ENCODE measurements at regions not wholly inside any gene's neighbourhood (a gene's known extent, or its start where the extent isn't known, plus 50 kb on each side); places are given as distances from the start of the nearest gene placed in this dataset.

DNA sequence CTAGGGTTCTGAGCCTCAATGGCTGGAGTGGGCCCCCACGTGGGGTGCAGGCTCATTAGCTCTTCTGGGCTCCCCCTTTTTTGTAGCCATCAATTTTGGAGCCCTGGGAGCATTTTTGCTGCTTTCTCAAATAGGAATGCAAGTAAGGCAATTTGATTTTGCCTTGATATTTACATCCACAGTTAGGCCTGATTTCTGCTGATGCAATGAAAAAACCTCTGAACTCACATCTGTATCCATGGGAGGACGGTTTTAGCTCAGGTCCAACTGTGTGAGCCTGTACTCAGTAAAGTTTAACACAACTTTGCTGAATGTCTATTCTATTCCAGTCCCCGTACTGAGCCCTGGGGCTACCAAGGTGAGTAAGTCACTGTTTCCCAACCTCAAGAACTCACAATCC, 425.0 kb downstream of the HAPSTR1 start (continued):
- TF ChIP-seq MYBL2 (CRISPR knock-in tag; IDR thresholded peaks at IDR 0.05) (no peak), OVOL2 (CRISPR knock-in tag; IDR thresholded peaks at IDR 0.05; ENCODE audit: borderline replicate concordance) (no peak), ZNF121 (CRISPR knock-in tag; IDR thresholded peaks at IDR 0.05) (no peak), USF2 (CRISPR knock-in tag; IDR thresholded peaks at IDR 0.05) (no peak)

DNA sequence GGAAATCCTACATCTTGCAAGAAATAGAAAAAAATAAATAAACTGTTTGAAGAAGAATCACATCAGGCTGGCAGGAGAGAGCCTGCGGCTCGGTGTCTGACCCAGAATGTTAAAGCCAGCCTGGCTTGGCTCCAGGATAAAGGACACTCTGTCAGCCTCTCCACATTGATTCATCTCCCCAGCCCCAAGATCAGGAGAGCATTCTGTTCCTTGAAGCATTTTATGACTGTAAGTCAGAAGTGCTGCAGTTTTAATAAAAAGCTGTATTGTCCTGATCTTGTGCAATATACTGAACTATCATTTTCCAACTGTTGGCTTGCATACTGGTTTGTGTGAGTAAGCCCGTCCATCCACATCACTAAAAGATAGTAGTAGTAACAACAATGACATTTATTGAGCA, 426.6 kb downstream of the HAPSTR1 start:
- Mint-ChIP-seq H3K4me1 (peaks cover 15% of the 10 kb centered on the region), H3K4me3 (no peak overlapping the region), H3K27ac (no peak overlapping the region), H3K27me3 (ENCODE audit: low read depth) (no peaks in the 10 kb centered on the region), H3K36me3 (peaks cover 9% of the 10 kb centered on the region), H3K9me3 (peaks cover 16% of the 10 kb centered on the region)
- TF ChIP-seq GRHL2 (CRISPR knock-in tag; IDR thresholded peaks at IDR 0.05; ENCODE audit: insufficient replicate concordance, severe bottlenecking) (no peak), ZNF671 (CRISPR knock-in tag; IDR thresholded peaks at IDR 0.05) (no peak), ATF1 (CRISPR knock-in tag; IDR thresholded peaks at IDR 0.05) (no peak), TP53 (CRISPR knock-in tag; IDR thresholded peaks at IDR 0.05) (no peak), TEAD4 (CRISPR knock-in tag; IDR thresholded peaks at IDR 0.05) (no peak), NFATC4 (CRISPR knock-in tag; IDR thresholded peaks at IDR 0.05) (no peak), USF2 (CRISPR knock-in tag; IDR thresholded peaks at IDR 0.05) (no peak), ERG (CRISPR knock-in tag; IDR thresholded peaks at IDR 0.05) (no peak), HMGA2 (CRISPR knock-in tag; IDR thresholded peaks at IDR 0.05) (no peak), RORB (CRISPR knock-in tag; IDR thresholded peaks at IDR 0.05) (no peak), ATF3 (CRISPR knock-in tag; conservative IDR thresholded peaks at IDR 0.05) (no peak), ATF6 (CRISPR knock-in tag; IDR thresholded peaks at IDR 0.05) (no peak), MYBL2 (CRISPR knock-in tag; IDR thresholded peaks at IDR 0.05) (no peak)
- TF ChIP-seq, protein P1, sequence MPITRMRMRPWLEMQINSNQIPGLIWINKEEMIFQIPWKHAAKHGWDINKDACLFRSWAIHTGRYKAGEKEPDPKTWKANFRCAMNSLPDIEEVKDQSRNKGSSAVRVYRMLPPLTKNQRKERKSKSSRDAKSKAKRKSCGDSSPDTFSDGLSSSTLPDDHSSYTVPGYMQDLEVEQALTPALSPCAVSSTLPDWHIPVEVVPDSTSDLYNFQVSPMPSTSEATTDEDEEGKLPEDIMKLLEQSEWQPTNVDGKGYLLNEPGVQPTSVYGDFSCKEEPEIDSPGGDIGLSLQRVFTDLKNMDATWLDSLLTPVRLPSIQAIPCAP (CRISPR knock-in tag; IDR thresholded peaks at IDR 0.05) = no peak
- TF ChIP-seq, protein P2, sequence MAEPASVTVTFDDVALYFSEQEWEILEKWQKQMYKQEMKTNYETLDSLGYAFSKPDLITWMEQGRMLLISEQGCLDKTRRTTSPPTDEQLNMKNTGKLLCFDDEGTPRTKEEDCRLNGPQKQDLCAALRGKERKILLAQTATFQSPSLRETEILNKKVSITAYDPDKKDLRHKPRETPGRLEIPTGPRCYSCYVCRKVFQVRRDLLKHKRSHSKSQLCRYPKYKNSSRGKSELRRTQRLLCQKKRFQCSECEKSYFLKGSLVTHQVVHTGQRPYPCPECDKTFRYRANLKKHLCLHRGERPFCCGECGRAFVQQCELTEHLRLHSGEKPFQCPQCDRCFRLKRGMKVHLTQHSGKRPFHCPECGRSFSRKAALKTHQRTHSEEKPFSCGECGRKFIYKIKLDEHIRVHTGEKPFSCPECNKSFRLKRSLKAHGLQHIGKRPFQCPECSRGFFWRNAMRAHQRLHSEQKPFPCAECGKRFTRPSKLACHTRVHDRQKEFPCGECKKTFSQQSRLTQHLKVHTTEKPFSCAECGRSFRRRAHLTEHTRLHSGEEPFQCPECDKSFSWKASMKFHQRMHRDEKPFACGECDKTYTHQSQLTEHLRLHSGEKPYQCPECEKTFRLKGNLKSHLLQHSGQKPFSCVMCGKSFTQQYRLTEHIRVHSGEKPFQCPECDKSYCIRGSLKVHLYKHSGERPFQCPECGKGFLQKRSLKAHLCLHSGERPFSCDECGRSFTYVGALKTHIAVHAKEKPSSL (CRISPR knock-in tag; conservative IDR thresholded peaks at IDR 0.05) = no peak
- ChIA-PET POLR2A (no interaction called here), CTCF (interaction anchor here (0.6 kb wide), 1 partner anchor 1004 kb away, joined by 4 read pairs; no protein-coding TSS in a partner anchor)
- DNase-seq (ENCODE audit: low spot score) = no peak
- no peak for ATAC-seq

Measured in WTC11 (cell line).